Activated naive CD8-positive, alpha-beta T cell treated with anti-CD3 and anti-CD28 coated beads, Interleukin-2, amount 10 ng/mL, durations not matched to agents 7 days and 5 days (primary cell): ENCODE measurements at regions not wholly inside any gene's neighbourhood (a gene's known extent, or its start where the extent isn't known, plus 50 kb on each side); places are given as distances from the start of the nearest gene placed in this dataset.
A peak's percentile ranks its signal among the peaks of the same experiment; 100 is the strongest.
"Not testable (repeated sequence)": the region's sequence is repeated elsewhere in the genome, so short reads cannot be mapped to it uniquely, and the experiment has no call there.

Experiments
- ATAC-seq: fragments of 150-1000 bp; cut with Tn5 transposase; one replicate; pipeline ENCODE4 v1.10.0; 2021; ENCODE audit warnings: low read depth, moderate library complexity
- POLR2A ChIA-PET: fragments of 350-600 bp; sonication (Branson Sonifier 250); formaldehyde crosslinking; loops from one replicate; lab custom pipeline; 2021; ENCODE audit warnings: antibody characterized with exemption; lab: Charles Lee
- DNase-seq: peaks from one replicate; pipeline ENCODE4 v3.0.0; 2021
- H3K27ac Mint-ChIP-seq: one replicate; pipeline ENCODE4 v1.8.0; 2022; ENCODE audit warnings: mild to moderate bottlenecking, mixed read lengths
- H3K27me3 Mint-ChIP-seq: one replicate; pipeline ENCODE4 v1.8.0; 2022; ENCODE audit warnings: mild to moderate bottlenecking, moderate library complexity, mixed read lengths
- H3K36me3 Mint-ChIP-seq: one replicate; pipeline ENCODE4 v1.8.0; 2021; ENCODE audit warnings: mild to moderate bottlenecking, mixed read lengths
- H3K4me1 Mint-ChIP-seq: one replicate; pipeline ENCODE4 v1.8.0; 2021; ENCODE audit warnings: mixed read lengths
- H3K4me3 Mint-ChIP-seq: one replicate; pipeline ENCODE4 v1.8.0; 2022; ENCODE audit warnings: mild to moderate bottlenecking, moderate library complexity, mixed read lengths
- H3K9me3 Mint-ChIP-seq: one replicate; pipeline ENCODE4 v1.8.0; 2021; ENCODE audit warnings: mixed read lengths

GRCh38 chr15:49731187-49732099, 110.6 kb downstream of the DTWD1 start:
- ATAC-seq (no peak), DNase-seq (no peak)
- Mint-ChIP-seq H3K9me3 (peaks cover under 1% of the 10 kb centered on the region), H3K4me1 (no peaks in the 10 kb centered on the region), H3K36me3 (no peaks in the 10 kb centered on the region), H3K4me3 (no peak overlapping the region), H3K27ac (peak overlapping the region; percentile 15), H3K27me3 (peaks cover 10% of the 10 kb centered on the region)
- POLR2A ChIA-PET: no interaction called here

DNA sequence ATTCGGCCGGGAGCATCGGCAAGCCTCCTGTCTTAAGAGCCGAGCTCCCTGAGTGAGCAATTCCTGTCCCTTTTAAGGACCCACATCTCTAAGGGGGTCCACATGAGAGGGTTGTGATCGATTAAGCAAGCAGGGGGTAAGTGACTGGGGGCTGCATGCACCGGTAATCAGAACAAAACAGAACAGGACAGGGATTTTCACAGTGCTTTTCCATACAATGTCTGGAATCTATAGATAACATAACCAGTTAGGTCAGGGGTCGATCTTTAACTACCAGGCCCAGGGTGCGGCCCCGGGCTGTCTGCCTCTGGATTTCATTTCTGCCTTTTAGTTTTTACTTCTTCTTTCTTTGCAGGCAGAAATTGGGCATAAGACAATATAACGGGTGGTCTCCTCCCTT, 111.3 kb downstream of the DTWD1 start:
- H3K27me3 Mint-ChIP-seq, H3K9me3 Mint-ChIP-seq, H3K4me3 Mint-ChIP-seq, H3K27ac Mint-ChIP-seq, H3K4me1 Mint-ChIP-seq, DNase-seq, POLR2A ChIA-PET, H3K36me3 Mint-ChIP-seq, ATAC-seq: not testable (repeated sequence)

DNA sequence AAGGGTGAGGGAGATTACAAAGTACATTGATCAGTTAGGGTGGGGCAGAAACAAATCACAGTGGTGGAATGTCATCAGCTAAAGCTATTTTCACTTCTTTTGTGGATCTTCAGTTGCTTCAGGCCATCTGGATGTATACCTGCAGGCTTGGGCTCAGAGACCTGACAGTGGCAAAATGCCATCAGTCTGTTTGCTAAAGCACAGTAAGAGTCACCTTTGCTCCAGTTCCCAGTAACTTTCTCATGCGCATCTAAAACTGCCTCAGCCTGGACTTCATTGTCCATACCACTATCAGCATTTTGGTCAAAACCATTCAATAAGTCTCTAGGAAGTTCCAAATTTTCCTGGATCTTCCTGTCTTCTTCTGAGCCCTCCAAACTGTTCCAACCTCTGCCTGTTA, 113.2 kb downstream of the DTWD1 start:
- H3K4me1 Mint-ChIP-seq, H3K4me3 Mint-ChIP-seq, H3K9me3 Mint-ChIP-seq, H3K27ac Mint-ChIP-seq, H3K36me3 Mint-ChIP-seq, POLR2A ChIA-PET, ATAC-seq, DNase-seq: not testable (repeated sequence)
- peaks cover 21% of the 10 kb centered on the region for H3K27me3 Mint-ChIP-seq

- POLR2A ChIA-PET: no interaction called here
Observed at GRCh38 chr15:49734831-49735508, 114.1 kb downstream of the DTWD1 start.

DNA sequence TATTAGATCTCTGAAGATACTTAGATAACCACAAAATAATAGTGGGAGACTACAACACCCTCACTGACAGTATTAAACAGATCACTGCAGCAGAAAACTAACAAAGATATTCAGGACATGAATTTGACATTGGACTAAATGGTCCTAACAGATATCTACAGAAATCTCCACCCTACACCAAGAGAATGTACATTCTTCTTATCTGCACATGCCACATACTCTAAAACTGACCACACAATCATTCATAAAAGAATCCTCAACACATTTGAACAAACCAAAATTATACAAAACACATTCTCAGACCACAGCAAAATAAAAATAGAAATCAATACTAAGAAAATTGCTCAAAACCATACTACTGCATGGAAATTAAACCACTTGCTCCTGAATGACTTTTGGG, 116.3 kb downstream of the DTWD1 start:
- Mint-ChIP-seq H3K27ac (no peak overlapping the region), H3K9me3 (peaks cover 4% of the 10 kb centered on the region), H3K36me3 (no peaks in the 10 kb centered on the region), H3K4me3 (no peak overlapping the region), H3K4me1 (no peaks in the 10 kb centered on the region), H3K27me3 (peaks cover 16% of the 10 kb centered on the region)
- POLR2A ChIA-PET: no interaction called here
- DNase-seq (no peak), ATAC-seq (no peak)

More at GRCh38 chr15:49734831-49735508, 114.1 kb downstream of the DTWD1 start:
- Mint-ChIP-seq H3K4me3 (no peak overlapping the region), H3K9me3 (peaks cover 4% of the 10 kb centered on the region), H3K27me3 (peaks cover 17% of the 10 kb centered on the region), H3K36me3 (no peaks in the 10 kb centered on the region), H3K4me1 (no peaks in the 10 kb centered on the region), H3K27ac (no peak overlapping the region)
- DNase-seq (no peak), ATAC-seq (no peak)

GRCh38 chr15:49741712-49742111, 120.9 kb downstream of the DTWD1 start:
- no peaks in the 10 kb centered on the region for H3K36me3 Mint-ChIP-seq
- no peak overlapping the region for H3K4me3 Mint-ChIP-seq
- DNase-seq: no peak
- ATAC-seq: no peak
- peaks cover 19% of the 10 kb centered on the region for H3K27me3 Mint-ChIP-seq
- no peak overlapping the region for H3K27ac Mint-ChIP-seq
- POLR2A ChIA-PET: no interaction called here
- no peaks in the 10 kb centered on the region for H3K4me1 Mint-ChIP-seq
- H3K9me3 Mint-ChIP-seq: peaks cover 2% of the 10 kb centered on the region

DNA sequence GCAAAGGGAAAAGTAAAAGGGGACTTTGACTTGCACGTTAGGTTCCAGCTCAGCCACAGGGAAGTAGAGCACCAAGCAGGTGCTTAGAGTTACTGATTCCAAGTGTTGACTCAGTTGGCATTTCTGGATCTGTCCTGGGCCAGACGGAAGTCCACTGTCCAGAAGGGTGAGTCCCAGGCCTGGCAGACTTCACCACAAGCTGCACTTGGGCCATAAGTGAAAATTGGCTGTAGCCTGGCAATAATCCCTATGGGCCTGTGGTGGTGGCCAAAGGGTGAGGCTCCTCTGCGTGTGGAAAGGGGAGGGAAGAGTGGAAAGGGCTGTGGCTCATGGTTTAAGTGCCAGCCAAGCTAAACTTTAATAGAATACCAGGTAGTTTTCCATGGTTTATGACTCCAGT, 121.5 kb downstream of the DTWD1 start:
- Mint-ChIP-seq H3K4me1 (no peaks in the 10 kb centered on the region), H3K4me3 (no peak overlapping the region), H3K27ac (no peak overlapping the region), H3K9me3 (peaks cover 2% of the 10 kb centered on the region), H3K36me3 (no peaks in the 10 kb centered on the region), H3K27me3 (peaks cover 17% of the 10 kb centered on the region)
- POLR2A ChIA-PET: no interaction called here
- DNase-seq (no peak), ATAC-seq (no peak)

DNA sequence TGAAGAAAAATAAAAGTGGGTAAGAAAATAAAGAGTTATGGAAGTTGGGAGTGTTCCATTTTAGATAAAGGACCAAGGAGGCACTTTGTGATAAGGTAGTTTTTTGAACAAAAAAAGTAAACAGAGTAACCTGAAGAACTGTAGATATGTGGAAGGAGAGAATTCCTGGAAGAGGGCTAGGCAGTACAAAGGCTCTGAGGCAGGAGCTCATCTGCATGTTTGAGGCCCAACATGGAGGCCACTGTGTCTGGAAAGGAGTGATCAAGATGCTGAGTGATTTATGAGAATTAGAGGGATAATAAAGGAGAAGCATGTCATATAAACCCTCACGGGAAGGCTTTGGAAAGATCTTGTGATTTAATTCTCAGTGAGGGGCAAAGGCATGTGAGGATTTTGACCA, 126.5 kb downstream of the DTWD1 start:
- no peaks in the 10 kb centered on the region for H3K36me3 Mint-ChIP-seq
- no peak for ATAC-seq
- no peak overlapping the region for H3K4me3 Mint-ChIP-seq
- H3K27ac Mint-ChIP-seq: no peak overlapping the region
- peaks cover 16% of the 10 kb centered on the region for H3K27me3 Mint-ChIP-seq
- peaks cover 3% of the 10 kb centered on the region for H3K9me3 Mint-ChIP-seq
- no peak for DNase-seq
- no peaks in the 10 kb centered on the region for H3K4me1 Mint-ChIP-seq
- POLR2A ChIA-PET: no interaction called here

- Mint-ChIP-seq H3K9me3 (peaks cover 3% of the 10 kb centered on the region), H3K27ac (no peak overlapping the region), H3K36me3 (no peaks in the 10 kb centered on the region), H3K4me1 (no peaks in the 10 kb centered on the region), H3K27me3 (peaks cover 11% of the 10 kb centered on the region), H3K4me3 (no peak overlapping the region)
- ATAC-seq (no peak), DNase-seq (no peak)
- POLR2A ChIA-PET: no interaction called here
Observed at GRCh38 chr15:49748791-49749190, 127.9 kb downstream of the DTWD1 start.

GRCh38 chr15:49750553-49750952, 129.7 kb downstream of the DTWD1 start:
- no peaks in the 10 kb centered on the region for H3K36me3 Mint-ChIP-seq
- peaks cover 3% of the 10 kb centered on the region for H3K9me3 Mint-ChIP-seq
- POLR2A ChIA-PET: no interaction called here
- H3K27ac Mint-ChIP-seq: no peak overlapping the region
- H3K4me1 Mint-ChIP-seq: no peaks in the 10 kb centered on the region
- H3K27me3 Mint-ChIP-seq: peaks cover 9% of the 10 kb centered on the region
- ATAC-seq (no peak), DNase-seq (no peak)
- no peak overlapping the region for H3K4me3 Mint-ChIP-seq

DNA sequence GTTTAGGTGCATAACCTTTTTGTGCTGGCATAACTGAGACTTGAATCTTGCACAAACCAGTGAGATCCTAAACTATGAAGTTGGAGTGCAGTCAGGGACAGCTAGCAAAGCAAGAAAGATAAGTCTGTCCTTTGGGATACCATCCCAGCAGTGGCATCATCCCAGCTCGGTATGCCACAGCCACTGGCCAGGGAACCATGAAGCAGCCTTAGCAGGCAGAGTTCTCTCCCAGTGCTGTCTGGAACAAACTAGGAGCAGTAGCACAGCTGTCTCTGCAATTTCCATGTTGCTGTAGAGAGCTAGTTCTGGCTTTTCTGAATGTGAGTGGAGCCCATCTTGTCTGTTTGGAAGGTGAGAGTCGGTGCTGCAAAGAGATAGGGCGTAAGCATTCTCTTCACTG, 130.3 kb downstream of the DTWD1 start:
- POLR2A ChIA-PET: no interaction called here
- ATAC-seq: no peak
- DNase-seq: no peak
- H3K27ac Mint-ChIP-seq: no peak overlapping the region
- H3K4me3 Mint-ChIP-seq: no peak overlapping the region
- no peaks in the 10 kb centered on the region for H3K4me1 Mint-ChIP-seq
- H3K27me3 Mint-ChIP-seq: peaks cover 9% of the 10 kb centered on the region
- H3K9me3 Mint-ChIP-seq: peaks cover 3% of the 10 kb centered on the region
- no peaks in the 10 kb centered on the region for H3K36me3 Mint-ChIP-seq

DNA sequence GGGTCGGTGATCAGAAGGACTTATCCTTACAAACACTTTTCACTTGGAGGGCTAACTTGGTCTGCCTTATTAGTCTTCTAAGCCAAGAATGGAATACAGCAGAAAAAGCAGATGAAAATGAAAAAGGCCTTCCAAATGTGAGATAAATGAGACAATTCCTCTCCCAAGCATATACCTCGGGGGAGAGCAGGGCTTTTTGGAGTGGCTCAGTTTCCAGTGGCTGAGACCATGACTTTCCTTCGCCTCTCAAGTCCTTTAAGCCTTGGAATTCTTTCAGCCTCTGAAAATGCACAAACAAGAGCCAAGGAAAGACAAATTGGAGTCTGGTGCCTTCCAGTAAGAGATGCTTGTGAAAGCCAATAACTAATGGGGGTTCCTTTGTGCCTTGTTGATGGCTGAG, 130.9 kb downstream of the DTWD1 start:
- Mint-ChIP-seq H3K4me1 (no peaks in the 10 kb centered on the region), H3K9me3 (peaks cover 3% of the 10 kb centered on the region), H3K27ac (no peak overlapping the region), H3K36me3 (no peaks in the 10 kb centered on the region), H3K4me3 (no peak overlapping the region), H3K27me3 (peaks cover 9% of the 10 kb centered on the region)
- no peak for ATAC-seq
- POLR2A ChIA-PET: no interaction called here
- no peak for DNase-seq

DNA sequence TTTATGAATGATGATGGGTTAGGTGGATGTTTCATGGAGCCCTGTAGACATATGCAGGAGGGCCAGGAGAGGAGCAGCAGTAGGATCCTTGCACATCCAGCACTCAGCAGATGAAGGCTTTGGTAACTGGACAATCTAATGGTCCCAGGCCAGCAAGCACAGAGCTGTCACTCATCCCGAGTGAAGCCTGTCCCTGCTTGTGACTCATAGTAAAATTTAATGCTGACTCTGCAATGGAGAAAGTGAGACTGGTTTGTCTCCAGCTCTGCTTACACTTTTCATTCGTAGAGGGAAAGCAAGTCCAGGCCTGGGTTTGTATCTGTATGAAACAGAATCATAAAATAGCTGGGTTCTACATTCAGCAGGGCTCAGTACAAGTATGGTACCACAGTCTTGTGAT, 131.7 kb downstream of the DTWD1 start:
- H3K4me3 Mint-ChIP-seq: no peak overlapping the region
- DNase-seq (no peak), ATAC-seq (no peak)
- POLR2A ChIA-PET: no interaction called here
- no peak overlapping the region for H3K27ac Mint-ChIP-seq
- peaks cover 9% of the 10 kb centered on the region for H3K27me3 Mint-ChIP-seq
- H3K4me1 Mint-ChIP-seq: no peaks in the 10 kb centered on the region
- no peaks in the 10 kb centered on the region for H3K36me3 Mint-ChIP-seq
- H3K9me3 Mint-ChIP-seq: peaks cover 3% of the 10 kb centered on the region

DNA sequence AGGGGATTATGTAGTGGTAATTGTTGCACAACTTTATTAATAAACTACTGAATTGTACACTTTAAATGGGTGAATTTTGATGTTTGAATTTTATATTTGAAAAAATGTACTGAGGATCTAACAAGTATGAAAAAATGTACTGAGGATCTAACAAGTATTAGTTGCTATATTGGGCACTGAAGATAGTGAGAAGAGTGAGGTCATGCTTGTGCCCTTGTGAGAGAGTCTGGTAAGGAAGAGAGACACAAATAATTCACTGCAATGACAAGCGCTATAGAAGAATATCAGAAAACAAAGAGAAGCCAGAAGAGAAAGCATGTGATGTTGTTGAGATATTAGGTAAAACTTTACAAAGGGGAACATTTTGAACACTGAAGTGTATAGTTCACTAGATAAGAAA, 137.6 kb downstream of the DTWD1 start:
- H3K27me3 Mint-ChIP-seq: peaks cover 2% of the 10 kb centered on the region
- no peaks in the 10 kb centered on the region for H3K4me1 Mint-ChIP-seq
- DNase-seq (no peak), ATAC-seq (no peak)
- no peak overlapping the region for H3K27ac Mint-ChIP-seq
- H3K36me3 Mint-ChIP-seq: no peaks in the 10 kb centered on the region
- peaks cover 12% of the 10 kb centered on the region for H3K9me3 Mint-ChIP-seq
- POLR2A ChIA-PET: no interaction called here
- H3K4me3 Mint-ChIP-seq: no peak overlapping the region
